HCT116 (cell line): ENCODE measurements at regions not wholly inside any gene's neighbourhood (a gene's known extent, or its start where the extent isn't known, plus 50 kb on each side); places are given as distances from the start of the nearest gene placed in this dataset.

Experiments
- EZH2 ChIP-seq: fragments of 200-600 bp; sonication (generic); IDR thresholded peaks from 2 replicates; pipeline ENCODE4 v1.6.1; 2017; ENCODE audit warnings: antibody characterized with exemption, mixed run types
- POLR2A ChIP-seq: IDR thresholded peaks from 2 replicates; pipeline ENCODE4 v1.7.0; 2011; ENCODE audit warnings: borderline replicate concordance; ENCODE audit not compliant: insufficient read depth, insufficient read length; ENCODE audit errors: extremely low read depth
- POLR2AphosphoS5 ChIP-seq: IDR thresholded peaks from 2 replicates; pipeline ENCODE4 v1.6.1; 2011; ENCODE audit warnings: mild to moderate bottlenecking, low read depth, low read length, moderate library complexity
- ZFX ChIP-seq: fragments of 450-650 bp; IDR thresholded peaks from 2 replicates; pipeline ENCODE4 v1.6.1; 2017
- TF ChIP-seq, protein P1 (sequence below): IDR thresholded peaks from 2 replicates; pipeline ENCODE4 v1.6.1; 2012; ENCODE audit warnings: low read depth
- TF ChIP-seq, protein P2 (sequence below), 3 experiments: fragments of 200-600 bp in 1 of 3; sonication (generic) in 1 of 3; IDR thresholded peaks in 2 of 3; conservative IDR thresholded peaks in 1 of 3; 2 replicates each; pipeline ENCODE4 v1.5.1; 2012 to 2017; ENCODE audit warnings: low read depth in 2 of 3, low read length in 2 of 3, antibody characterized with exemption in 1 of 3, borderline replicate concordance in 1 of 3, control low read depth in 1 of 3, mild to moderate bottlenecking in 1 of 3, mixed read lengths in 1 of 3, mixed run types in 1 of 3, moderate library complexity in 1 of 3; ENCODE audit not compliant: insufficient read depth in 1 of 3
- TF ChIP-seq, protein P3 (sequence below): IDR thresholded peaks from 2 replicates; pipeline ENCODE4 v1.6.1; 2012

DNA sequence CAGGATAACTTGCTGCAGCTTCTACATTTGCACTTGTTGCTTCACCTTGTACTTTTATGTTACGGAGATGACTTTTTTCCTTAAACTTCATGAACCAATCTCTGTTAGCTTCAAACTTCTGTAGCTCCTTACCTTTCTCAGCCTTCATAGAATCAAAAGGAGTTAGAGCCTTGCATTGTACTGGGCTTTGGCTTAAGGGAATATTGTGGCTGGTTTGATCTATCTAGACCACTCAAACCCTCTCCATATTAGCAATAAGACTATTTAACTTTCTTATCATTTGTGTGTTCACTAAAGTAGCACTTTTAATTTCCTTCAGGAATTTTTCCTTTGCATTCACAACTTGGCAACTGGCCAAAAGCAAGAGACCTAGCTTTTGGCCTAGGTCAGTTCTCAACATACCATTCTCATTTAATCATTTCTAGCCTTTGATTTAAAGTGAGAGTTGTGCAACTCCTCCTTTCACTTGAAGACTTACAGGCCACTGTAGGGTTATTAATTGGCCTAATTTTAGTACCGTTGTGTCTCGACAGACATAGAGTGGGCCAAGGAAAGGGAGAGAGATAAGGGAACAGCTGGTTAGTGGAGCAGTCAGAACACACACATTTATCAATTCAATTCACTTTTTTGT lies 63.7 kb downstream of the SHOC1 start:
- TF ChIP-seq POLR2A = no peak
- TF ChIP-seq POLR2AphosphoS5 = no peak
- TF ChIP-seq, protein P1, sequence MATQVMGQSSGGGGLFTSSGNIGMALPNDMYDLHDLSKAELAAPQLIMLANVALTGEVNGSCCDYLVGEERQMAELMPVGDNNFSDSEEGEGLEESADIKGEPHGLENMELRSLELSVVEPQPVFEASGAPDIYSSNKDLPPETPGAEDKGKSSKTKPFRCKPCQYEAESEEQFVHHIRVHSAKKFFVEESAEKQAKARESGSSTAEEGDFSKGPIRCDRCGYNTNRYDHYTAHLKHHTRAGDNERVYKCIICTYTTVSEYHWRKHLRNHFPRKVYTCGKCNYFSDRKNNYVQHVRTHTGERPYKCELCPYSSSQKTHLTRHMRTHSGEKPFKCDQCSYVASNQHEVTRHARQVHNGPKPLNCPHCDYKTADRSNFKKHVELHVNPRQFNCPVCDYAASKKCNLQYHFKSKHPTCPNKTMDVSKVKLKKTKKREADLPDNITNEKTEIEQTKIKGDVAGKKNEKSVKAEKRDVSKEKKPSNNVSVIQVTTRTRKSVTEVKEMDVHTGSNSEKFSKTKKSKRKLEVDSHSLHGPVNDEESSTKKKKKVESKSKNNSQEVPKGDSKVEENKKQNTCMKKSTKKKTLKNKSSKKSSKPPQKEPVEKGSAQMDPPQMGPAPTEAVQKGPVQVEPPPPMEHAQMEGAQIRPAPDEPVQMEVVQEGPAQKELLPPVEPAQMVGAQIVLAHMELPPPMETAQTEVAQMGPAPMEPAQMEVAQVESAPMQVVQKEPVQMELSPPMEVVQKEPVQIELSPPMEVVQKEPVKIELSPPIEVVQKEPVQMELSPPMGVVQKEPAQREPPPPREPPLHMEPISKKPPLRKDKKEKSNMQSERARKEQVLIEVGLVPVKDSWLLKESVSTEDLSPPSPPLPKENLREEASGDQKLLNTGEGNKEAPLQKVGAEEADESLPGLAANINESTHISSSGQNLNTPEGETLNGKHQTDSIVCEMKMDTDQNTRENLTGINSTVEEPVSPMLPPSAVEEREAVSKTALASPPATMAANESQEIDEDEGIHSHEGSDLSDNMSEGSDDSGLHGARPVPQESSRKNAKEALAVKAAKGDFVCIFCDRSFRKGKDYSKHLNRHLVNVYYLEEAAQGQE = no peak
- TF ChIP-seq, protein P2, sequence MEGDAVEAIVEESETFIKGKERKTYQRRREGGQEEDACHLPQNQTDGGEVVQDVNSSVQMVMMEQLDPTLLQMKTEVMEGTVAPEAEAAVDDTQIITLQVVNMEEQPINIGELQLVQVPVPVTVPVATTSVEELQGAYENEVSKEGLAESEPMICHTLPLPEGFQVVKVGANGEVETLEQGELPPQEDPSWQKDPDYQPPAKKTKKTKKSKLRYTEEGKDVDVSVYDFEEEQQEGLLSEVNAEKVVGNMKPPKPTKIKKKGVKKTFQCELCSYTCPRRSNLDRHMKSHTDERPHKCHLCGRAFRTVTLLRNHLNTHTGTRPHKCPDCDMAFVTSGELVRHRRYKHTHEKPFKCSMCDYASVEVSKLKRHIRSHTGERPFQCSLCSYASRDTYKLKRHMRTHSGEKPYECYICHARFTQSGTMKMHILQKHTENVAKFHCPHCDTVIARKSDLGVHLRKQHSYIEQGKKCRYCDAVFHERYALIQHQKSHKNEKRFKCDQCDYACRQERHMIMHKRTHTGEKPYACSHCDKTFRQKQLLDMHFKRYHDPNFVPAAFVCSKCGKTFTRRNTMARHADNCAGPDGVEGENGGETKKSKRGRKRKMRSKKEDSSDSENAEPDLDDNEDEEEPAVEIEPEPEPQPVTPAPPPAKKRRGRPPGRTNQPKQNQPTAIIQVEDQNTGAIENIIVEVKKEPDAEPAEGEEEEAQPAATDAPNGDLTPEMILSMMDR (IDR thresholded peaks at IDR 0.05 in 2 of 3, conservative IDR thresholded peaks at IDR 0.05 in 1 of 3; ENCODE audit: borderline replicate concordance in 1 of 3, insufficient read depth in 1 of 3, low read depth in 2 of 3, low read length in 2 of 3) = no peak
- no peak for TF ChIP-seq ZFX
- no peak for TF ChIP-seq EZH2
- TF ChIP-seq, protein P3, sequence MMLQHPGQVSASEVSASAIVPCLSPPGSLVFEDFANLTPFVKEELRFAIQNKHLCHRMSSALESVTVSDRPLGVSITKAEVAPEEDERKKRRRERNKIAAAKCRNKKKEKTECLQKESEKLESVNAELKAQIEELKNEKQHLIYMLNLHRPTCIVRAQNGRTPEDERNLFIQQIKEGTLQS = no peak
